HCT116 (cell line): ENCODE measurements at regions not wholly inside any gene's neighbourhood (a gene's known extent, or its start where the extent isn't known, plus 50 kb on each side); places are given as distances from the start of the nearest gene placed in this dataset.

ENCODE experiments used
- ATAC-seq: fragments of 200-7000 bp; cut with Tn5 transposase; 2 replicates; pipeline ENCODE4 v1.9.1; 2020; ENCODE audit warnings: mild to moderate bottlenecking, moderate library complexity
- BruUV-seq: library from RNA; stranded (reverse); fragments of 400-500 nt; replicated peaks from 2 replicates; lab custom pipeline; 2021; lab: Mats Ljungman, UMichigan
- CTCF ChIA-PET: fragments of 300-600 bp; sonication (Branson Sonifier 250); formaldehyde crosslinking; loops from one replicate; lab custom pipeline; 2021; ENCODE audit warnings: antibody characterized with exemption; lab: Charles Lee
- POLR2A ChIA-PET: fragments of 300-600, 350-600 bp; sonication (Branson Sonifier 250); formaldehyde crosslinking; loops from one replicate; lab custom pipeline; 2021; ENCODE audit warnings: antibody characterized with exemption; lab: Charles Lee
- RAD21 ChIA-PET, 2 experiments: fragments of 300-600 bp; sonication (Branson Sonifier 250); formaldehyde crosslinking; loops; one replicate each; lab custom pipeline; 2023; ENCODE audit warnings: low total read pairs in 2 of 2; ENCODE audit not compliant: uncharacterized antibody in 2 of 2, unreplicated experiment in 2 of 2, low non-redundant PET in 1 of 2; lab: Charles Lee
- DNase-seq: peaks from one replicate; pipeline ENCODE4 v3.0.0-alpha.2; 2010; ENCODE audit warnings: low read depth, low spot score
- H2AFZ ChIP-seq: fragments of 200-600 bp; shearing (Covaris generic), sonication (generic); 2 replicates; pipeline ENCODE4 v1.6.1; 2017; ENCODE audit warnings: low read depth, mixed run types, mixed read lengths, antibody characterized with exemption, low read length; ENCODE audit not compliant: poor library complexity, severe bottlenecking
- H3K27ac ChIP-seq: 2 replicates; pipeline ENCODE4 v1.5.1; 2012; ENCODE audit warnings: low read depth, low read length
- H3K27me3 ChIP-seq: fragments of 200-600 bp; sonication (generic); 2 replicates; pipeline ENCODE4 v1.6.1; 2016; ENCODE audit warnings: mixed run types, low read length, mixed read lengths; ENCODE audit not compliant: insufficient read depth
- H3K36me3 ChIP-seq, 2 experiments: fragments of 200-500 bp in 1 of 2; fragments of 200-600 bp in 1 of 2; sonication (Bioruptor generic) in 1 of 2; sonication (generic) in 1 of 2; 2 replicates each; pipeline versions ENCODE4 v1.5.1 to v1.6.1; 2014 to 2016; ENCODE audit warnings: low read length in 2 of 2, inconsistent platforms in 1 of 2, mixed read lengths in 1 of 2, mixed run types in 1 of 2; ENCODE audit not compliant: insufficient read depth in 2 of 2, control insufficient read depth in 1 of 2
- H3K4me1 ChIP-seq, 2 experiments: fragments of 200-600 bp in 1 of 2; sonication (generic) in 1 of 2; 2 replicates each; pipeline versions ENCODE4 v1.5.1 to v1.6.1; 2012 to 2017; ENCODE audit warnings: low read length in 2 of 2, inconsistent platforms in 1 of 2, mild to moderate bottlenecking in 1 of 2, mixed read lengths in 1 of 2, mixed run types in 1 of 2, moderate library complexity in 1 of 2; ENCODE audit not compliant: insufficient read depth in 2 of 2, control insufficient read depth in 1 of 2
- H3K4me2 ChIP-seq: fragments of 200-600 bp; sonication (generic); 2 replicates; pipeline ENCODE4 v1.6.1; 2017; ENCODE audit warnings: mixed run types, low read length, mixed read lengths
- H3K4me3 ChIP-seq, 2 experiments: fragments of 200-600 bp in 1 of 2; sonication (generic) in 1 of 2; replicated peaks in 1 of 2; 2 replicates each; pipeline ENCODE4 v1.5.1; 2011 to 2016; ENCODE audit warnings: low read length in 2 of 2, control low read depth in 1 of 2, low read depth in 1 of 2, mild to moderate bottlenecking in 1 of 2, mixed read lengths in 1 of 2, mixed run types in 1 of 2
- H3K79me2 ChIP-seq: fragments of 200-600 bp; sonication (generic); 2 replicates; pipeline ENCODE4 v1.6.1; 2017; ENCODE audit warnings: mild to moderate bottlenecking, mixed run types, low read length, moderate library complexity, mixed read lengths; ENCODE audit not compliant: insufficient read depth
- H3K9ac ChIP-seq: fragments of 200-600 bp; sonication (generic); 2 replicates; pipeline ENCODE4 v1.6.1; 2016; ENCODE audit warnings: low read length, mixed read lengths
- H3K9me2 ChIP-seq: fragments of 200-600 bp; sonication (generic), shearing (Covaris generic); 2 replicates; pipeline ENCODE4 v1.6.1; 2017; ENCODE audit warnings: mixed run types, mild to moderate bottlenecking, moderate library complexity; ENCODE audit not compliant: insufficient read depth
- H3K9me3 ChIP-seq, 2 experiments: fragments of 200-500 bp in 1 of 2; fragments of 200-600 bp in 1 of 2; sonication (Bioruptor generic) in 1 of 2; sonication (generic) in 1 of 2; 2 replicates each; pipeline ENCODE4 v1.6.1; 2014 to 2017; ENCODE audit warnings: low read length in 2 of 2, mixed read lengths in 2 of 2, inconsistent platforms in 1 of 2, low read depth in 1 of 2, mild to moderate bottlenecking in 1 of 2, mixed run types in 1 of 2, moderate library complexity in 1 of 2; ENCODE audit not compliant: control insufficient read depth in 1 of 2, insufficient read depth in 1 of 2
- H4K20me1 ChIP-seq: fragments of 200-600 bp; sonication (generic), shearing (Covaris generic); 2 replicates; pipeline ENCODE4 v1.6.1; 2017; ENCODE audit warnings: mixed run types, mild to moderate bottlenecking, moderate library complexity; ENCODE audit not compliant: insufficient read depth
- ATF3 ChIP-seq: IDR thresholded peaks from 2 replicates; pipeline ENCODE4 v1.6.1; 2012
- CBX3 ChIP-seq: IDR thresholded peaks from 2 replicates; pipeline ENCODE4 v1.6.1; 2012; ENCODE audit warnings: low read depth
- EZH2 ChIP-seq: fragments of 200-600 bp; sonication (generic); IDR thresholded peaks from 2 replicates; pipeline ENCODE4 v1.6.1; 2017; ENCODE audit warnings: antibody characterized with exemption, mixed run types
- JUND ChIP-seq: IDR thresholded peaks from 2 replicates; pipeline ENCODE4 v1.6.1; 2012
- REST ChIP-seq: IDR thresholded peaks from 2 replicates; pipeline ENCODE4 v1.6.1; 2012; ENCODE audit warnings: low read depth
- SP1 ChIP-seq: IDR thresholded peaks from 2 replicates; pipeline ENCODE4 v1.6.1; 2012; ENCODE audit warnings: low read depth
- SRF ChIP-seq: IDR thresholded peaks from 2 replicates; pipeline ENCODE4 v1.6.1; 2012; ENCODE audit warnings: low read depth
- TCF7L2 ChIP-seq: IDR thresholded peaks from 2 replicates; pipeline ENCODE4 v1.7.0; 2011; ENCODE audit warnings: borderline replicate concordance, inconsistent platforms; ENCODE audit not compliant: insufficient read depth, insufficient read length; ENCODE audit errors: extremely low read depth
- ZBTB33 ChIP-seq: IDR thresholded peaks from 2 replicates; pipeline ENCODE4 v1.6.1; 2011; ENCODE audit warnings: mild to moderate bottlenecking, low read length, moderate library complexity; ENCODE audit not compliant: insufficient replicate concordance; ENCODE audit errors: extremely low read depth
- intact Hi-C: fragments of 100-400 bp; cut with micrococcal nuclease; formaldehyde crosslinking; loops from 2 replicates; pipeline ENCODE4 v1.10.0; 2022

- no peak for TF ChIP-seq ZBTB33
- TF ChIP-seq ATF3 = no peak
- TF ChIP-seq EZH2 = no peak
- no peak for TF ChIP-seq SRF
- no peak for TF ChIP-seq SP1
- TF ChIP-seq REST = no peak
- TF ChIP-seq TCF7L2 = no peak
- no peak for TF ChIP-seq JUND
- TF ChIP-seq CBX3 = no peak
- DNase-seq (no peak), ATAC-seq (no peak)
- ChIA-PET POLR2A (no interaction called here), RAD21 (no interaction called here), CTCF (no interaction called here)
- Histone ChIP-seq H3K9ac (no peak overlapping the region), H3K36me3 (no peaks in the 10 kb centered on the region), H3K79me2 (no peaks in the 10 kb centered on the region), H2AFZ (no peak overlapping the region), H3K4me3 (no peak overlapping the region), H3K27ac (no peak overlapping the region), H3K27me3 (no peaks in the 10 kb centered on the region), H3K9me3 (peaks cover 8 to 11% of the 10 kb centered on the region in 2 experiments; a peak in 2 of 4 replicates), H3K4me2 (no peak overlapping the region), H3K4me1 (no peaks in the 10 kb centered on the region), H4K20me1 (no peaks in the 10 kb centered on the region), H3K9me2 (no peaks in the 10 kb centered on the region)
- intact Hi-C loops = no loop called here
- no TSS peak for BruUV-seq
Measured at GRCh38 chr11:96961931-96962330, 572.1 kb downstream of the JRKL start.
